NCI-H1092 treated with DMSO at 0.1 percent for 48 hours (cell line): ENCODE measurements at regions not wholly inside any gene's neighbourhood (a gene's known extent, or its start where the extent isn't known, plus 50 kb on each side); places are given as distances from the start of the nearest gene placed in this dataset.
"Not testable (repeated sequence)": the region's sequence is repeated elsewhere in the genome, so short reads cannot be mapped to it uniquely, and the experiment has no call there.

Experiments
- DNase-seq: peaks from one replicate; lab custom pipeline; 2025; lab: John Stamatoyannopoulos, UW

- DNase-seq, result peak; percentile 86
Observed at GRCh38 chr4:3589946-3590924, 58.0 kb upstream of the LRPAP1 start.

DNA sequence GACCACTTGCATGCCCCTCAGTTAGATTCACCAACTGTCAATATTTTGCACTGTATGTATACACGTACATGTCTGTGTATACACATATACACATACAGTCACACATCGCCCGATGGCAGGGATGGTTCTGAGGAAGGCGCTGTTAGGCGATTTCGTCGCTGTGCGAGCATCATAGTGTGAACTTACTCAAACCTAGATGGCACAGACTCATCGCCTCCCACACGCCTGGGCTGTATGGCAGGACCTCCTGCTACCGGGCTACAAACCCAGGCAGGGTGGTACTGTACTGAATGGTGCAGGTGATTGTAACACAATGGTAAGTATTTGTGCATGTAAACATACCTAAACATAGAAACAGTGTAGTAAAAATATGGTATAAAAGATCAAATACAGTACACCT, 57.2 kb upstream of the LRPAP1 start:
- DNase-seq, result not testable (repeated sequence)

GRCh38 chr4:3588517-3589194, 56.4 kb upstream of the LRPAP1 start:
- DNase-seq, result peak; percentile 80

DNA sequence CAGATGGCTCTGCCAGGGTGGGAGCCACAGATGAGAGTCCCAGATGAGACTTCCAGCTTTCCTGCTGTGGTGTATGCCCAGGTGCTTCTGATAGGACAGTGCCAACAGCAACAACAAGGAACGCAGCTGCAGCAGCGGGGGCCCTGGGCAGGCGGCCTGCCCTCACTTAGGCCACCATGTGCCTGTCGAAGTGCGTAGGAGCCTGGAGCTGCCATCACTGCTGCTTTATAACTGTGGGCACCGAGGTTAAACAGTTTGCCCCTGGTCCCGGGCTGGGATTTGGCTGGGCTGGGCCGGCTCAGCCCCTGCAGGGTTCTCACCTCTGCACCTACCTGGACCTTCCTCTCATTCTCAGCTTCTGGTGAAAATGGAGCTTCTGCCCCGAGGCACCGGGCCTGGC, 54.4 kb upstream of the LRPAP1 start:
- DNase-seq, result not testable (repeated sequence)

GRCh38 chr4:3585567-3585966, 53.3 kb upstream of the LRPAP1 start:
- peak; percentile 68 for DNase-seq

DNA sequence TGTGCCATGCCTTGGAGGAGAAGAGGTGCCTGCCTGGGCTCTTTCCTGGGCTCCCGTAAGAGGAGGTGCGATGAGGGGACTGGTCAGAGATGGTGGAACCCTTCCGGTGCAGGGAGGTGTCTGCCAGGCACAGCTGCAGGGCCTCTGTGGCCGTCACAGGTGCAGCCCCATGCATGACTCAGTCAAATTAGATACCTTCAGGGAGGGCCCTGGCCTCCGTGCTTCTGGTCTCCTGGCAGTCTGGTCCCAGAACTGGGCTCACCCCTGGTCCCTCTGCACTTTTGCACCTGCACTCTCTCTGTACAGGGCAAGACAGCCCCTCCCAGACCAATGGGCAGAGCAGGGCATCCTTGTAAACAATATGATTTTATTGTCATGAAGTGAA, 49.9 kb upstream of the LRPAP1 start:
- DNase-seq, result no peak
